Caco-2 (cell line): ENCODE measurements at regions not wholly inside any gene's neighbourhood (a gene's known extent, or its start where the extent isn't known, plus 50 kb on each side); places are given as distances from the start of the nearest gene placed in this dataset.

Source experiments
- BruUV-seq: library from RNA; stranded (reverse); fragments of 400-500 nt; replicated peaks from 2 replicates; lab custom pipeline; 2021; lab: Mats Ljungman, UMichigan
- CTCF ChIA-PET: fragments of 300-600 bp; sonication (Branson Sonifier 250); formaldehyde crosslinking; loops from one replicate; lab custom pipeline; 2022; ENCODE audit warnings: antibody characterized with exemption; lab: Charles Lee
- POLR2A ChIA-PET: fragments of 300-600 bp; sonication (Branson Sonifier 250); formaldehyde crosslinking; loops from one replicate; lab custom pipeline; 2022; ENCODE audit warnings: antibody characterized with exemption; lab: Charles Lee
- DNase-seq, 2 experiments: peaks; one replicate each; pipeline versions ENCODE4 v3.0.0 to v3.0.0-alpha.2; 2020 to 2022
- H3K27me3 ChIP-seq: replicated peaks from 2 replicates; pipeline ENCODE4 v1.6.0; 2011; ENCODE audit warnings: low read length; ENCODE audit not compliant: control insufficient read depth, insufficient read depth
- H3K36me3 ChIP-seq: 2 replicates; pipeline ENCODE4 v1.5.1; 2011; ENCODE audit warnings: low read length; ENCODE audit not compliant: control insufficient read depth, insufficient read depth
- H3K4me1 ChIP-seq: fragments of 250-450 bp; sonication (Bioruptor Pico); 2 replicates; pipeline ENCODE4 v1.5.1; 2020; ENCODE audit warnings: mild to moderate bottlenecking
- H3K4me3 ChIP-seq: 2 replicates; pipeline ENCODE4 v1.5.1; 2011; ENCODE audit warnings: low read depth, mild to moderate bottlenecking, control low read depth, low read length
- H3K9me3 ChIP-seq: fragments of 250-450 bp; sonication (Bioruptor Pico); 2 replicates; pipeline ENCODE4 v1.5.1; 2020; ENCODE audit warnings: mild to moderate bottlenecking, moderate library complexity
- H3K27ac Mint-ChIP-seq: one replicate; pipeline ENCODE4 v1.8.0; 2022; ENCODE audit warnings: mixed read lengths; ENCODE audit not compliant: unreplicated experiment
- H3K27me3 Mint-ChIP-seq: one replicate; pipeline ENCODE4 v1.8.0; 2022; ENCODE audit warnings: mixed read lengths; ENCODE audit not compliant: insufficient read depth, unreplicated experiment
- H3K36me3 Mint-ChIP-seq: one replicate; pipeline ENCODE4 v1.8.0; 2022; ENCODE audit warnings: mild to moderate bottlenecking, mixed read lengths; ENCODE audit not compliant: insufficient read depth, unreplicated experiment
- H3K4me1 Mint-ChIP-seq: one replicate; pipeline ENCODE4 v1.8.0; 2022; ENCODE audit warnings: low read depth, mixed read lengths; ENCODE audit not compliant: unreplicated experiment
- H3K4me3 Mint-ChIP-seq: one replicate; pipeline ENCODE4 v1.8.0; 2022; ENCODE audit warnings: mild to moderate bottlenecking, moderate library complexity, mixed read lengths; ENCODE audit not compliant: unreplicated experiment
- H3K9me3 Mint-ChIP-seq: one replicate; pipeline ENCODE4 v1.8.0; 2022; ENCODE audit warnings: mixed read lengths; ENCODE audit not compliant: unreplicated experiment
- intact Hi-C: fragments of 100-400 bp; cut with micrococcal nuclease; formaldehyde crosslinking; loops from one replicate; pipeline ENCODE4 v1.10.0; 2022; ENCODE audit not compliant: unreplicated experiment
- TF ChIP-seq, protein P1 (sequence below), 2 experiments: fragments of 200-600 bp in 1 of 2; IDR thresholded peaks; 1 replicate in 1 of 2; 2 replicates in 1 of 2; pipeline versions ENCODE4 v1.5.1 to v1.8.0; 2011 to 2022; ENCODE audit warnings: antibody characterized with exemption in 1 of 2, control low read depth in 1 of 2, inconsistent platforms in 1 of 2, low read depth in 1 of 2, low read length in 1 of 2, mild to moderate bottlenecking in 1 of 2, moderate library complexity in 1 of 2; ENCODE audit not compliant: insufficient read depth in 1 of 2, severe bottlenecking in 1 of 2, unreplicated experiment in 1 of 2

DNA sequence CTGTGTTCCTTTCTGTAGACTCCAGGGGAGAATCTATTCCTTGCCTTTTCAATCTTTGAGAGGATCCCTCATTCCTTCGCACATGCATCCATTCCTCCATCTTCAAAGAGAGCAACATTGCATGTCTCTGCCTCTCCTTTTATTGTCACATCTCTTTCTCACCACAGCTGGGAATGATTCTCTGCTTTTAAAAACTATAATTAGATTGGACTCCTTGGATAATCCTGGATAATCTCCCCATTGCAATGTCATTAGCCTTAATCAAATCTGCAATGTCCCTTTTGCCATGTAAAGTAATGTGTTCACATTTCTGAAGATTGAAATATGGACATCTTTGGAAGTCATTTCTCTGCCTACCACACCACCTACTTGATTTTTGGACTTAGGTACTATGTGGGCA, 750.1 kb downstream of the COL12A1 start:
- Histone ChIP-seq H3K36me3 (no peaks in the 10 kb centered on the region), H3K9me3 (no peaks in the 10 kb centered on the region; the same call in 1 of the 2 replicates), H3K4me3 (no peak overlapping the region), H3K4me1 (peaks cover 11% of the 10 kb centered on the region; the same call in 1 of the 2 replicates), H3K27me3 (no peaks in the 10 kb centered on the region)
- POLR2A ChIA-PET: no interaction called here
- Mint-ChIP-seq H3K4me3 (no peak overlapping the region), H3K4me1 (peaks cover 17% of the 10 kb centered on the region), H3K27me3 (no peaks in the 10 kb centered on the region), H3K9me3 (no peaks in the 10 kb centered on the region), H3K27ac (no peak overlapping the region), H3K36me3 (no peaks in the 10 kb centered on the region)
- intact Hi-C loops: no loop called here
- no peak for DNase-seq
- CTCF ChIA-PET: no interaction called here
- no TSS peak for BruUV-seq
- TF ChIP-seq, protein P1, sequence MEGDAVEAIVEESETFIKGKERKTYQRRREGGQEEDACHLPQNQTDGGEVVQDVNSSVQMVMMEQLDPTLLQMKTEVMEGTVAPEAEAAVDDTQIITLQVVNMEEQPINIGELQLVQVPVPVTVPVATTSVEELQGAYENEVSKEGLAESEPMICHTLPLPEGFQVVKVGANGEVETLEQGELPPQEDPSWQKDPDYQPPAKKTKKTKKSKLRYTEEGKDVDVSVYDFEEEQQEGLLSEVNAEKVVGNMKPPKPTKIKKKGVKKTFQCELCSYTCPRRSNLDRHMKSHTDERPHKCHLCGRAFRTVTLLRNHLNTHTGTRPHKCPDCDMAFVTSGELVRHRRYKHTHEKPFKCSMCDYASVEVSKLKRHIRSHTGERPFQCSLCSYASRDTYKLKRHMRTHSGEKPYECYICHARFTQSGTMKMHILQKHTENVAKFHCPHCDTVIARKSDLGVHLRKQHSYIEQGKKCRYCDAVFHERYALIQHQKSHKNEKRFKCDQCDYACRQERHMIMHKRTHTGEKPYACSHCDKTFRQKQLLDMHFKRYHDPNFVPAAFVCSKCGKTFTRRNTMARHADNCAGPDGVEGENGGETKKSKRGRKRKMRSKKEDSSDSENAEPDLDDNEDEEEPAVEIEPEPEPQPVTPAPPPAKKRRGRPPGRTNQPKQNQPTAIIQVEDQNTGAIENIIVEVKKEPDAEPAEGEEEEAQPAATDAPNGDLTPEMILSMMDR (IDR thresholded peaks at IDR 0.05; ENCODE audit: insufficient read depth in 1 of 2, low read depth in 1 of 2, low read length in 1 of 2, severe bottlenecking in 1 of 2, unreplicated experiment in 1 of 2): no peak

DNA sequence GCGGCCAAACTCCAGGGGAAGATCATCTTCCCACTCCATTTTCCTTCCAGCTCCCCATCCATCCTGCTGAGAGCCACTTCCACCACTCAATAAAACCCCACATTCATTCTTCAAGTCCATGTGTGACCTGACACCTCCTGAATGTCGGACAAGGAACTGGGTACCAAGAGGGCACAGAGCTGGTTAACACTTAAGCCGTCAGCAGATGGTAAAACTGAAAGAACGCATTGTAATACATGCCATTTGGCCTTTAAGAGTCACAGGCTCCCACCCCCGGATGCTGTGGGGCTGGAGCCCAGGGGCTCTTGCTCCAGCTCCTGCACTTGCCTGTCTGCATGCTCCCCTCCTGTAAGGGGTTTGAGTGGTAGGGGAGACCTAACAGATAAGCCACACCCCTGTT, 753.9 kb downstream of the COL12A1 start:
- ChIA-PET CTCF (no interaction called here), POLR2A (no interaction called here)
- Mint-ChIP-seq H3K27ac (no peak overlapping the region), H3K9me3 (no peaks in the 10 kb centered on the region), H3K4me3 (no peak overlapping the region), H3K4me1 (peaks cover 7% of the 10 kb centered on the region), H3K27me3 (no peaks in the 10 kb centered on the region), H3K36me3 (no peaks in the 10 kb centered on the region)
- no TSS peak for BruUV-seq
- H3K36me3 ChIP-seq: no peaks in the 10 kb centered on the region
- no peaks in the 10 kb centered on the region for H3K9me3 ChIP-seq
- no peaks in the 10 kb centered on the region for H3K27me3 ChIP-seq
- no peak for DNase-seq
- H3K4me3 ChIP-seq: no peak overlapping the region
- intact Hi-C loops: loop anchor here (5.0 kb wide), 1 partner anchor 125 kb away; no protein-coding TSS in a partner anchor
- TF ChIP-seq, protein P1 (IDR thresholded peaks at IDR 0.05; ENCODE audit: insufficient read depth in 1 of 2, low read depth in 1 of 2, low read length in 1 of 2, severe bottlenecking in 1 of 2, unreplicated experiment in 1 of 2): no peak
- 0 out of 2 replicates have a peak, but pooled peaks cover 3% of the 10 kb centered on the region for H3K4me1 ChIP-seq

DNA sequence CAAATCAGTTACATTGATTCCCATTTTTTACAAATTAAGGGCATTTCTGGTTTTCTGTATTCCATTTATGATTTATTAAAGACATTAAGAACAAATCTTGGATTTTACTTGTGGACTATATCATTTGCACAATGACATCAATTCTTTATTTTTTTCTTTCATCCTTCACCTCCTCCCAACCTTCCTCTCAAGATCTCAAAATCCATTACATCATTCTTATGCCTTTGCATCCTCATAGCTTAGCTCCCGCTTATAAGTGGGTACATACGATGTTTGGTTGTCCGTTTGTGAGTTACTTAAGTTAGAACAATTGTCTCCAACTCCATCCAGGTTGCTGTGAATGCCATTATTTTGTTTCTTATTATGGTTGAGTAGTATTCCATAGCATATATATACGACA, 752.8 kb downstream of the CD109 start:
- no peak for DNase-seq
- no TSS peak for BruUV-seq
- intact Hi-C loops: no loop called here
- no peaks in the 10 kb centered on the region for H3K36me3 ChIP-seq
- H3K4me3 ChIP-seq: no peak overlapping the region
- no peaks in the 10 kb centered on the region for H3K4me1 ChIP-seq
- Mint-ChIP-seq H3K4me3 (no peak overlapping the region), H3K27ac (no peak overlapping the region), H3K27me3 (no peaks in the 10 kb centered on the region), H3K36me3 (no peaks in the 10 kb centered on the region), H3K9me3 (no peaks in the 10 kb centered on the region), H3K4me1 (peaks cover 2% of the 10 kb centered on the region)
- no peaks in the 10 kb centered on the region for H3K9me3 ChIP-seq
- ChIA-PET POLR2A (no interaction called here), CTCF (no interaction called here)
- TF ChIP-seq, protein P1 (IDR thresholded peaks at IDR 0.05; ENCODE audit: insufficient read depth in 1 of 2, low read depth in 1 of 2, low read length in 1 of 2, severe bottlenecking in 1 of 2, unreplicated experiment in 1 of 2): no peak
- H3K27me3 ChIP-seq: no peaks in the 10 kb centered on the region
